MM.1S (cell line): ENCODE measurements at regions not wholly inside any gene's neighbourhood (a gene's known extent, or its start where the extent isn't known, plus 50 kb on each side); places are given as distances from the start of the nearest gene placed in this dataset.

Experiments
- DNase-seq: peaks from one replicate; pipeline ENCODE4 v3.0.0-alpha.2; 2015
- H2AFZ ChIP-seq: fragments of 300-600 bp; sonication (generic); 2 replicates; pipeline ENCODE4 v1.6.0; 2016; ENCODE audit warnings: antibody characterized with exemption, low read length
- H3F3A ChIP-seq: fragments of 300-600 bp; sonication (generic); 2 replicates; pipeline ENCODE4 v1.6.1; 2016; ENCODE audit warnings: mild to moderate bottlenecking, antibody characterized with exemption, low read length, moderate library complexity, mixed read lengths; ENCODE audit not compliant: insufficient read depth
- H3K27ac ChIP-seq: fragments of 300-600 bp; sonication (generic); 2 replicates; pipeline ENCODE4 v1.5.1; 2016; ENCODE audit warnings: mild to moderate bottlenecking, low read length
- H3K27me3 ChIP-seq: fragments of 300-600 bp; sonication (generic); replicated peaks from 2 replicates; pipeline ENCODE4 v1.6.0; 2016; ENCODE audit warnings: low read length; ENCODE audit not compliant: insufficient read depth
- H3K36me3 ChIP-seq: fragments of 300-600 bp; sonication (generic); replicated peaks from 2 replicates; pipeline ENCODE4 v1.6.1; 2016; ENCODE audit warnings: mild to moderate bottlenecking, low read length, mixed read lengths; ENCODE audit not compliant: insufficient read depth
- H3K4me1 ChIP-seq: fragments of 300-600 bp; sonication (generic); 2 replicates; pipeline ENCODE4 v1.6.1; 2016; ENCODE audit warnings: low read length, mixed read lengths
- H3K4me2 ChIP-seq: fragments of 300-600 bp; sonication (generic); 2 replicates; pipeline ENCODE4 v1.6.0; 2016; ENCODE audit warnings: low read depth, low read length
- H3K4me3 ChIP-seq: fragments of 300-600 bp; sonication (generic); 2 replicates; pipeline ENCODE4 v1.5.1; 2016; ENCODE audit warnings: low read length, mixed read lengths
- H3K79me2 ChIP-seq: fragments of 300-600 bp; sonication (generic); 2 replicates; pipeline ENCODE4 v1.6.1; 2016; ENCODE audit warnings: mixed run types, low read length, mixed read lengths
- H3K9ac ChIP-seq: fragments of 300-600 bp; sonication (generic); 2 replicates; pipeline ENCODE4 v1.6.1; 2016; ENCODE audit warnings: low read length, mixed read lengths
- H3K9me2 ChIP-seq: fragments of 300-600 bp; sonication (generic); replicated peaks from 2 replicates; pipeline ENCODE4 v1.6.1; 2016; ENCODE audit warnings: mild to moderate bottlenecking, low read length, mixed read lengths; ENCODE audit not compliant: insufficient read depth
- H3K9me3 ChIP-seq: fragments of 300-600 bp; sonication (generic); replicated peaks from 2 replicates; pipeline ENCODE4 v1.6.1; 2016; ENCODE audit warnings: mild to moderate bottlenecking, low read length, mixed read lengths; ENCODE audit not compliant: insufficient read depth
- H4K20me1 ChIP-seq: fragments of 300-600 bp; sonication (generic); 2 replicates; pipeline ENCODE4 v1.6.1; 2016; ENCODE audit warnings: mild to moderate bottlenecking, low read length, moderate library complexity, mixed read lengths; ENCODE audit not compliant: insufficient read depth
- CTCF ChIP-seq: fragments of 300-600 bp; sonication (generic); IDR thresholded peaks from 2 replicates; pipeline ENCODE4 v1.5.1; 2016; ENCODE audit warnings: antibody characterized with exemption, low read length, mixed read lengths
- EZH2 ChIP-seq: fragments of 300-600 bp; sonication (generic); optimal IDR thresholded peaks from 2 replicates; pipeline ENCODE3; 2017; ENCODE audit warnings: low read depth, mild to moderate bottlenecking, antibody characterized with exemption, low read length, mixed read lengths
- EZH2phosphoT487 ChIP-seq: fragments of 300-600 bp; sonication (generic); IDR thresholded peaks from 2 replicates; pipeline ENCODE4 v1.6.1; 2018; ENCODE audit warnings: antibody characterized with exemption, low read length

GRCh38 chr16:85312642-85313525 is 200.6 kb upstream of the CIBAR2 start:
- H3K79me2 ChIP-seq: no peaks in the 10 kb centered on the region
- no peak overlapping the region for H3K27ac ChIP-seq
- H3K4me3 ChIP-seq: no peak overlapping the region
- no peaks in the 10 kb centered on the region for H4K20me1 ChIP-seq
- H3K4me1 ChIP-seq: peaks cover 1% of the 10 kb centered on the region; the same call in 1 of the 2 replicates
- no peaks in the 10 kb centered on the region for H3K36me3 ChIP-seq
- H3K9me3 ChIP-seq: no peaks in the 10 kb centered on the region
- TF ChIP-seq EZH2phosphoT487: no peak
- TF ChIP-seq CTCF: no peak
- no peak for TF ChIP-seq EZH2
- no peaks in the 10 kb centered on the region for H3K9me2 ChIP-seq
- H3K9ac ChIP-seq: no peak overlapping the region
- no peak for DNase-seq
- no peaks in the 10 kb centered on the region for H3F3A ChIP-seq
- H3K27me3 ChIP-seq: peaks cover 77% of the 10 kb centered on the region
- H3K4me2 ChIP-seq: no peak overlapping the region
- no peak overlapping the region for H2AFZ ChIP-seq

- H3K4me1 ChIP-seq: no peaks in the 10 kb centered on the region
- no peak overlapping the region for H3K4me2 ChIP-seq
- H3F3A ChIP-seq: no peaks in the 10 kb centered on the region
- H3K27ac ChIP-seq: no peak overlapping the region
- no peak for DNase-seq
- no peaks in the 10 kb centered on the region for H3K36me3 ChIP-seq
- no peak overlapping the region for H3K9ac ChIP-seq
- H3K27me3 ChIP-seq: peaks cover 75% of the 10 kb centered on the region
- H3K4me3 ChIP-seq: no peak overlapping the region
- no peaks in the 10 kb centered on the region for H4K20me1 ChIP-seq
- no peaks in the 10 kb centered on the region for H3K9me2 ChIP-seq
- H2AFZ ChIP-seq: no peak overlapping the region
- TF ChIP-seq CTCF (no peak), EZH2phosphoT487 (no peak), EZH2 (no peak)
- H3K79me2 ChIP-seq: no peaks in the 10 kb centered on the region
- H3K9me3 ChIP-seq: no peaks in the 10 kb centered on the region
Measured at GRCh38 chr16:85313526-85314301, 201.4 kb upstream of the CIBAR2 start.

GRCh38 chr16:85314512-85314971 is 202.3 kb upstream of the CIBAR2 start:
- Histone ChIP-seq H3K4me1 (no peaks in the 10 kb centered on the region), H4K20me1 (no peaks in the 10 kb centered on the region), H3K9me2 (no peaks in the 10 kb centered on the region)

More at GRCh38 chr16:85314512-85314971, 202.3 kb upstream of the CIBAR2 start:
- Histone ChIP-seq H3F3A (no peaks in the 10 kb centered on the region), H3K9ac (no peak overlapping the region), H3K27me3 (peaks cover 75% of the 10 kb centered on the region), H3K79me2 (no peaks in the 10 kb centered on the region), H3K4me2 (no peak overlapping the region), H3K36me3 (no peaks in the 10 kb centered on the region), H3K4me3 (no peak overlapping the region), H3K27ac (no peak overlapping the region), H2AFZ (no peak overlapping the region), H3K9me3 (no peaks in the 10 kb centered on the region)
- no peak for TF ChIP-seq EZH2
- TF ChIP-seq EZH2phosphoT487: no peak
- no peak for TF ChIP-seq CTCF
- no peak for DNase-seq
